ENCODE measurements at regions not wholly inside any gene's neighbourhood (a gene's known extent, or its start where the extent isn't known, plus 50 kb on each side); places are given as distances from the start of the nearest gene placed in this dataset.

GRCh38 chr1:193372553-193372952, 186.1 kb upstream of the B3GALT2 start:
- TF ChIP-seq, protein P1, sequence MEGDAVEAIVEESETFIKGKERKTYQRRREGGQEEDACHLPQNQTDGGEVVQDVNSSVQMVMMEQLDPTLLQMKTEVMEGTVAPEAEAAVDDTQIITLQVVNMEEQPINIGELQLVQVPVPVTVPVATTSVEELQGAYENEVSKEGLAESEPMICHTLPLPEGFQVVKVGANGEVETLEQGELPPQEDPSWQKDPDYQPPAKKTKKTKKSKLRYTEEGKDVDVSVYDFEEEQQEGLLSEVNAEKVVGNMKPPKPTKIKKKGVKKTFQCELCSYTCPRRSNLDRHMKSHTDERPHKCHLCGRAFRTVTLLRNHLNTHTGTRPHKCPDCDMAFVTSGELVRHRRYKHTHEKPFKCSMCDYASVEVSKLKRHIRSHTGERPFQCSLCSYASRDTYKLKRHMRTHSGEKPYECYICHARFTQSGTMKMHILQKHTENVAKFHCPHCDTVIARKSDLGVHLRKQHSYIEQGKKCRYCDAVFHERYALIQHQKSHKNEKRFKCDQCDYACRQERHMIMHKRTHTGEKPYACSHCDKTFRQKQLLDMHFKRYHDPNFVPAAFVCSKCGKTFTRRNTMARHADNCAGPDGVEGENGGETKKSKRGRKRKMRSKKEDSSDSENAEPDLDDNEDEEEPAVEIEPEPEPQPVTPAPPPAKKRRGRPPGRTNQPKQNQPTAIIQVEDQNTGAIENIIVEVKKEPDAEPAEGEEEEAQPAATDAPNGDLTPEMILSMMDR (IDR thresholded peaks at IDR 0.05; ENCODE audit: low read length), result no peak
- TF ChIP-seq EZH2 (IDR thresholded peaks at IDR 0.05; ENCODE audit: borderline replicate concordance, low read length), result no peak
